GM23338 (cell line): ENCODE measurements at regions not wholly inside any gene's neighbourhood (a gene's known extent, or its start where the extent isn't known, plus 50 kb on each side); places are given as distances from the start of the nearest gene placed in this dataset.

Experiments used
- ATAC-seq: fragments of 200-7000 bp; cut with Tn5 transposase; 3 replicates; pipeline ENCODE4 v1.9.1; 2020
- DNase-seq: peaks from one replicate; pipeline ENCODE4 v3.0.0-alpha.2; 2015; ENCODE audit warnings: low spot score
- H2AFZ ChIP-seq: fragments of 200-600 bp; sonication (generic); 2 replicates; pipeline ENCODE4 v1.8.0; 2016; ENCODE audit warnings: antibody characterized with exemption, mild to moderate bottlenecking, moderate library complexity
- H3F3A ChIP-seq: fragments of 200-600 bp; sonication (generic); replicated peaks from 2 replicates; pipeline ENCODE4 v1.8.0; 2017; ENCODE audit warnings: antibody characterized with exemption, mixed run types, low read depth
- H3K27ac ChIP-seq: fragments of 200-600 bp; sonication (generic); 2 replicates; pipeline ENCODE4 v1.6.1; 2016; ENCODE audit warnings: low read depth
- H3K27me3 ChIP-seq: fragments of 200-600 bp; sonication (generic); 2 replicates; pipeline ENCODE4 v1.8.0; 2016; ENCODE audit warnings: mild to moderate bottlenecking, mixed run types, moderate library complexity; ENCODE audit not compliant: insufficient read depth
- H3K36me3 ChIP-seq: fragments of 200-600 bp; sonication (generic); 2 replicates; pipeline ENCODE4 v1.8.0; 2016; ENCODE audit warnings: mild to moderate bottlenecking; ENCODE audit not compliant: insufficient read depth
- H3K4me1 ChIP-seq: fragments of 200-600 bp; sonication (generic); 2 replicates; pipeline ENCODE4 v1.8.0; 2016; ENCODE audit warnings: mild to moderate bottlenecking, moderate library complexity; ENCODE audit not compliant: insufficient read depth
- H3K4me2 ChIP-seq: fragments of 200-600 bp; sonication (generic); 2 replicates; pipeline ENCODE4 v1.7.1; 2017; ENCODE audit warnings: mixed run types
- H3K4me3 ChIP-seq: fragments of 200-600 bp; sonication (generic); 2 replicates; pipeline ENCODE4 v1.6.1; 2016; ENCODE audit warnings: mixed run types
- H3K79me2 ChIP-seq: fragments of 200-600 bp; sonication (generic); replicated peaks from 2 replicates; pipeline ENCODE4 v1.8.0; 2017; ENCODE audit warnings: mild to moderate bottlenecking; ENCODE audit not compliant: insufficient read depth
- H3K9me2 ChIP-seq: fragments of 200-600 bp; sonication (generic); 2 replicates; pipeline ENCODE4 v1.8.0; 2017; ENCODE audit not compliant: insufficient read depth
- H4K20me1 ChIP-seq: fragments of 200-600 bp; sonication (generic); replicated peaks from 2 replicates; pipeline ENCODE4 v1.8.0; 2017; ENCODE audit warnings: mild to moderate bottlenecking; ENCODE audit not compliant: insufficient read depth
- H3K27ac Mint-ChIP-seq: 2 replicates; pipeline ENCODE4 v1.8.0; 2020; ENCODE audit warnings: inconsistent platforms, mild to moderate bottlenecking, moderate library complexity, mixed read lengths
- H3K27me3 Mint-ChIP-seq: 3 replicates; pipeline ENCODE4 v1.8.0; 2022; ENCODE audit warnings: low read depth, mild to moderate bottlenecking, moderate library complexity, mixed read lengths, inconsistent platforms; ENCODE audit not compliant: insufficient read depth, poor library complexity
- H3K36me3 Mint-ChIP-seq: 3 replicates; pipeline ENCODE4 v1.8.0; 2021; ENCODE audit warnings: low read depth, mild to moderate bottlenecking, inconsistent platforms, moderate library complexity, mixed read lengths
- H3K4me1 Mint-ChIP-seq: 3 replicates; pipeline ENCODE4 v1.8.0; 2020; ENCODE audit warnings: mild to moderate bottlenecking, inconsistent platforms, mixed read lengths
- H3K4me3 Mint-ChIP-seq: 3 replicates; pipeline ENCODE4 v1.8.0; 2021; ENCODE audit warnings: moderate library complexity, mild to moderate bottlenecking, inconsistent platforms, mixed read lengths
- H3K9me3 Mint-ChIP-seq: 3 replicates; pipeline ENCODE4 v1.8.0; 2020; ENCODE audit warnings: moderate library complexity, mild to moderate bottlenecking, inconsistent platforms, mixed read lengths
- CREB1 ChIP-seq: fragments of 250-450 bp; sonication (Bioruptor Pico); IDR thresholded peaks from 2 replicates; pipeline ENCODE4 v1.5.0; 2020; ENCODE audit warnings: low read depth, mild to moderate bottlenecking, moderate library complexity
- CTCF ChIP-seq, 2 experiments: fragments of 200-600 bp in 1 of 2; sonication (generic) in 1 of 2; conservative IDR thresholded peaks; 2 replicates each; pipeline versions ENCODE4 v1.5.1 to v1.6.1; 2016 to 2017; ENCODE audit warnings: antibody characterized with exemption in 2 of 2, low read depth in 2 of 2, mild to moderate bottlenecking in 2 of 2, moderate library complexity in 1 of 2
- ETS1 ChIP-seq: IDR thresholded peaks from 2 replicates; pipeline ENCODE4 v1.6.1; 2016; ENCODE audit warnings: antibody characterized with exemption
- EZH2 ChIP-seq: fragments of 200-600 bp; sonication (generic); IDR thresholded peaks from one replicate; pipeline ENCODE4 v1.8.0; 2017; ENCODE audit warnings: antibody characterized with exemption, mild to moderate bottlenecking, low read depth; ENCODE audit not compliant: unreplicated experiment
- EZH2phosphoT487 ChIP-seq: fragments of 200-600 bp; sonication (generic); IDR thresholded peaks from one replicate; pipeline ENCODE4 v1.8.1; 2018; ENCODE audit warnings: antibody characterized with exemption; ENCODE audit not compliant: unreplicated experiment
- JUNB ChIP-seq: IDR thresholded peaks from one replicate; pipeline ENCODE4 v1.6.1; 2016; ENCODE audit warnings: antibody characterized with exemption; ENCODE audit not compliant: unreplicated experiment
- NANOG ChIP-seq: IDR thresholded peaks from 2 replicates; pipeline ENCODE4 v1.6.1; 2016; ENCODE audit warnings: antibody characterized with exemption, borderline replicate concordance
- POLR2AphosphoS5 ChIP-seq: IDR thresholded peaks from 2 replicates; pipeline ENCODE4 v1.6.1; 2016; ENCODE audit warnings: antibody characterized with exemption, low read depth
- REST ChIP-seq: IDR thresholded peaks from one replicate; pipeline ENCODE4 v1.6.1; 2018; ENCODE audit warnings: antibody characterized with exemption; ENCODE audit not compliant: unreplicated experiment
- STAT1 ChIP-seq: IDR thresholded peaks from one replicate; pipeline ENCODE4 v1.6.1; 2016; ENCODE audit warnings: antibody characterized with exemption; ENCODE audit not compliant: unreplicated experiment
- ZNF114 ChIP-seq: fragments of 250-450 bp; sonication (Bioruptor Pico); IDR thresholded peaks from 2 replicates; pipeline ENCODE4 v1.5.0; 2020; ENCODE audit warnings: mild to moderate bottlenecking, moderate library complexity
- ZNF331 ChIP-seq: fragments of 250-450 bp; sonication (Bioruptor Pico); IDR thresholded peaks from 2 replicates; pipeline ENCODE4 v1.5.0; 2020; ENCODE audit warnings: low read depth, mild to moderate bottlenecking, moderate library complexity
- ZNF462 ChIP-seq: fragments of 250-450 bp; sonication (Bioruptor Pico); IDR thresholded peaks from 2 replicates; pipeline ENCODE4 v1.5.0; 2020; ENCODE audit warnings: mild to moderate bottlenecking, moderate library complexity

GRCh38 chr9:16182784-16183183 is 629.9 kb downstream of the CCDC171 start:
- H3K27me3 Mint-ChIP-seq = peaks cover 1% of the 10 kb centered on the region
- Histone ChIP-seq H3K27me3 (no peaks in the 10 kb centered on the region), H4K20me1 (no peaks in the 10 kb centered on the region), H3K36me3 (no peaks in the 10 kb centered on the region), H3K79me2 (no peaks in the 10 kb centered on the region), H3K4me1 (no peaks in the 10 kb centered on the region), H3K4me3 (no peak overlapping the region), H3K27ac (no peak overlapping the region), H3F3A (no peaks in the 10 kb centered on the region), H2AFZ (no peak overlapping the region), H3K4me2 (no peak overlapping the region), H3K9me2 (no peaks in the 10 kb centered on the region)
- H3K9me3 Mint-ChIP-seq = no peaks in the 10 kb centered on the region
- no peaks in the 10 kb centered on the region for H3K4me1 Mint-ChIP-seq
- DNase-seq (no peak), ATAC-seq (no peak)
- no peaks in the 10 kb centered on the region for H3K36me3 Mint-ChIP-seq
- no peak overlapping the region for H3K27ac Mint-ChIP-seq
- TF ChIP-seq NANOG (no peak), STAT1 (no peak), EZH2 (no peak), REST (no peak), CREB1 (CRISPR knock-in tag) (no peak), ZNF114 (no peak), EZH2phosphoT487 (no peak), JUNB (no peak), CTCF (conservative IDR thresholded peaks at IDR 0.05; ENCODE audit: low read depth in 2 of 2) (no peak), ZNF331 (CRISPR knock-in tag) (no peak), ZNF462 (CRISPR knock-in tag) (no peak), ETS1 (no peak), POLR2AphosphoS5 (no peak)
- H3K4me3 Mint-ChIP-seq = no peak overlapping the region
